PFSK-1 (cell line): ENCODE measurements at regions not wholly inside any gene's neighbourhood (a gene's known extent, or its start where the extent isn't known, plus 50 kb on each side); places are given as distances from the start of the nearest gene placed in this dataset.

Experiments
- POLR2AphosphoS5 ChIP-seq: IDR thresholded peaks from 2 replicates; pipeline ENCODE4 v1.6.1; 2012; ENCODE audit warnings: low read depth, mild to moderate bottlenecking, control low read depth, low read length, moderate library complexity
- TAF1 ChIP-seq: IDR thresholded peaks from 2 replicates; pipeline ENCODE4 v1.6.1; 2012; ENCODE audit warnings: low read length, control low read depth, borderline replicate concordance; ENCODE audit not compliant: insufficient read depth

- TF ChIP-seq POLR2AphosphoS5: no peak
- no peak for TF ChIP-seq TAF1
Observed at GRCh38 chr2:66174491-66174890, 260.4 kb upstream of the MEIS1 start.
